HPDE6-E6E7 (cell line): ENCODE measurements at regions not wholly inside any gene's neighbourhood (a gene's known extent, or its start where the extent isn't known, plus 50 kb on each side); places are given as distances from the start of the nearest gene placed in this dataset.

Experiments
- DNase-seq: peaks from one replicate; pipeline ENCODE4 v3.0.0; 2011; ENCODE audit warnings: missing footprints; ENCODE audit errors: extremely low spot score

DNA sequence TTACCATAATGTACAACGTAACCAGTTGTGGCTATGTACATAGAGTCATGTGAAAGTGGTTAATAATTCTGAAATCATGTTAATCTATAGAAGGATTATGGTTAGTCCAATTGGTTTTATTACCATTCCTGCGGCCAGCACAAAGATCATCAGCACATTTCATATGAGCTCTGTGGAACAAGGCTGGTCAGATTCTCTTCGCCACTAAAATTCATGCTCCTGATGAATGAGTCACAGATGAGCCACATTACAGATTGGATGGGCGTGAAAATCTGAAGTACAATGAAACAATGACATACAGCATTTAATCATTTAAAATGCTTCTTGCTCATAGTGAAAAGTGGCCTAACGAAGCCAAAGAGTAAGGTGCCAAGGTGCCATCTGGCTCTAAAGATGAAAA is 716.2 kb upstream of the PHF14 start:
- no peak for DNase-seq

DNA sequence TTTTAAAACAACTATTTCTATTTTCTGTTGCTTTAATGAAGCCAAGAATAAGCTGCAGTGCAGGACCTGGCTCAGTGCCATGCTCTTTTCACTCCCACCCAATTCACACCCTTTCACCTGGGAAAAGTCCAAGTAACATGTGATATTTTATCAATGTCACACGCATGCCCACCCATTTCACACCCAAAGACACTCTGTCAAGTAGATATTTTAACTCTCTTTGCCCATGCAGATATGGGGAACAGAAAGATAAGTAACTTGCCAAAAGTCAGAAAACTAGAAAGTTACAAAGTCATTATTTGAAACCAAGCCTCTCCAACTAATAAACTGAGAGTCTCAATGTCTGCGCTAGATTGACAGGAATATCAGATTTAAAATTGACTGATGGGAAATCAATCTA is 706.7 kb upstream of the PHF14 start:
- no peak for DNase-seq

DNA sequence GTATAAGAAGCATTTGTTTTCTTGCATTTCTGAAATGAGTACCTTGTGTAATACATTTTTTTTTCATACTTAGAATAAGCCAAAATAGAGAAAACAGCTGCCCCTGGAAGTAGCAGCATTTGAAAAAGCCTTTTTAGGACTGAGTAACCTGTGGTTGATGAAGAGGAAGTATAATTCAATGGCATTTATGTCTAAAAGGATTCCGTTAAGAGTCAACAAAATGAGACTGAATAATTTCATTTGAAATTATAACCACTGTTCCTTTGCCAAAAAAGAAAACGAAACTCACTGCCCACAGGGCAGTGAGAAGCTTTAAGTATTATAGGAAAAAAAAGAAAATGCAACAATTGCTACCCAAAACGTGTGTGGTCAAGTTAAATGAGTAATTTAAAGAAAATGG is 705.6 kb upstream of the PHF14 start:
- DNase-seq = no peak

DNA sequence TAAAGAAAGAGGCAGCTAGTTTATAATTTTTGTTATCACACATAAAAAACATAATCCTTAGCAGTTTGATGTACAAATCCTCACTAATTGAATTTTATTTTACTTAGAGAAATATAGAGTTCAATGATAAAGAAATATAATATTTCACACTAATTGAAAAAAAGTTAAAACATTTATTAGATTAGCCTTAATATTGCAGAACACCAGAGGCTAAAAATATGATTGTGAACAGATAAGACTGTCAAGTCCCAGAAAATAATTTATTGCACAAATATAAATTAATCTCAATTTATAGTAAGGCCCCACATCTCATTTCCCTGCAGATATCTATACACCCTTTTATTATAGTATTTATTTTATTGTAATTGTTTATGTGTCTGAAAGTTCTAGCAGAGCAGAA is 690.8 kb upstream of the PHF14 start:
- DNase-seq = no peak

DNA sequence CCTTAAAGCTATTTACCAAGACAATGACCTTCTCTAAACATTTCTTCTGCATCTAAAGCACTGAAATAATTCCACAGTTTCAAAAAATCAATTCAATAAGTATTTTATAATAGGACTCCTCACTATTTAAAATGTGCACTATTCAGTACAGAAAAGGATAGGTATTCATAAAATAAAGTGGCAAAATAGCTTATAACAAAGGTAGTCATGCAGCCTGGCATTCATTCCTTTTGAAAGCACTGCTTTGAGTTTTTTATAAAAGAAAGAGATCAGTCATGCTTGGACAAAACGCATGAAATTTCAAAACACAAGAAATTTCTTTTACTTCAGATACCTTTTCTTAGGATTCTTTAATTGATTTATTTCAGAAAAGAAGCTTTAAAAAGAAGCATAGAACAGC is 689.7 kb upstream of the PHF14 start:
- no peak for DNase-seq

DNA sequence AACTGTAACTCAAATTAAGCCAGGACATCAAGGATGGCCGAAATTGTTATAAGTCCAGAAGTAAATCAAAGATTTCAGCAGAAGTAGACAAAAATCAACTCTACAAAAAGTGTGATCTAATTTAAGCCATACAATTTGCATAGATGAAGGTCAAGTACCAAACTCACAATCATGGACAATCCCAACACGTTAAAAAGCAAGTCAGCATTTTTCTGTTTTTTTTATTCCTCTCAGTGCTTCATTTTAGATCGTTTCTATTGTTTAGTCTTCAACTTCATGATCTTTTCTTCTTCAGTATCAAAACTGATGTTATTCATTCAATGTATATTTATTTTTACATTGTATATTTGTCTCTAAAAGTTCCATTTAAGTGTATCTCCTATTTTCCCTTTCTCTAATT is 674.3 kb upstream of the PHF14 start:
- DNase-seq = no peak

DNA sequence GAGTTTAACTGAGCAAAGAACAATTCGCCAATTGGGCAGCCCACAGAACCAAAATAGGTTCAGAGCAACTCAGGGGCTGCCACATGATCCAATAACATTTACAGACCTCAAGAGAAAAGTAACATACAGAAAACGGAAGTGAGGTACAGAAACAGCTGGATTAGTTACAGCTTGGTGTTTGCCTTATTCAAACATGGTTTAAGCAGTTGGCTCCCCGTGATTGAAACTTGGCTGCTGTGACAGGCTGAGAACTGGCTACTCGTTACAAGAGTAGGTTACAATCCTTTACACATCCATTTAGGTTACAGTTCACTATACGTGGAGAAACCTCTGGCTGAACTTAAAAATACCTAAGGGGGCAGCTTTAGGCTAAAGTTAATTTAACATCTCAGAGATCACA is 673.1 kb upstream of the PHF14 start:
- DNase-seq = no peak

DNA sequence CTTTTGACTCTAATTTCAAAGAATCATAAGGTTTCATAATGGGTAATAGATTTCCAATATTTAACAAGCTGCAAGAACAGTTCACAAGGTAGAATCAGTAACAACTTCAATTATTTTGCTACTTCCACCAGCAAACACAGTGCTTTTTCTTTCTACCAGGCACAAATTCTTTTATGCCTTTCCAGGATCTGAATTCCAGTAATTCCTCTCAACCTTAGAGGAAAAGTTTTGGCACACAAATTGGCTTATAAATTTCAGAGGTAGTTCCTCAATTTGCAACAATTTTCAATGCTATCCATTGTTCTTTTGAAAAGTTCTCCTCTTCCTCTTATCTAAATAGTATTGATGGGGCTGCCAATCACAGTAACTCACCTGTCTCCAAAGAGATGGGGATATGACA is 665.4 kb upstream of the PHF14 start:
- no peak for DNase-seq

DNA sequence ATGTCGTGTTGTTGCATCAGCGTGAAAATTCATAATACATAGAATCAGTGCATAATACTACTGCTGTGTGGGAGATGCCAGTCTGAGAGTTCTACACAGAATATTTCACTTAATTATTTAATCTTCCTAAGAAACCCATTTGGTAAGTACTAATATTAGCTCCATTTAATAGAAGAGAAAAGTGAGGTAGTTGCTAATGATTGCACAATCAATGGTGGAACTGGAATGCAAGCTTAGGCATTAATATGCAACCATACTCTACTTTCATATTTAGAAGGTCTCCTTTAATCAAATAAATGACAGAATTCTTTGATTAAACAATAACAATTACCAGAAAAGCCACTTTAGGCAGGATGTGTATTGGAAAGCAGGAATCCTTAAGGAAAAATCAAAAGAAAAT is 660.7 kb upstream of the PHF14 start:
- no peak for DNase-seq

DNA sequence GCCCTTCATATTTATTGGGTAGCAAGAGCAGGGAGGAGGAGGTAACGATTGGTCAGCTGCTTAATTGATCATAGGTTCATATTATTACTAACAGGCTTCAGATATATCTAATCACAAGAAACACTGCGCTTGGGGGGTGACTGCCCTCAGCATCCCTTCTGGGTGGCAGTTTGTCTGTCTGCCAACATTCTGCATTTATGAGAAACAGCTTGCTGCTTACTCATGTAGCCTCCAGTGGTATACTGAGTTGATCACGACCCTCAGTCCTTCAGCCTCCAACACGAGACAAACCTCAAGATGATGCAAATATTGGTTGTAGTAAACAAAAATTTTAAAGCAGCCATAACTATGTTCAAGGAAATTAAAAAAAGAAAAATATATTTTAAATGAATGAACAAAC is 657.8 kb upstream of the PHF14 start:
- DNase-seq = no peak

DNA sequence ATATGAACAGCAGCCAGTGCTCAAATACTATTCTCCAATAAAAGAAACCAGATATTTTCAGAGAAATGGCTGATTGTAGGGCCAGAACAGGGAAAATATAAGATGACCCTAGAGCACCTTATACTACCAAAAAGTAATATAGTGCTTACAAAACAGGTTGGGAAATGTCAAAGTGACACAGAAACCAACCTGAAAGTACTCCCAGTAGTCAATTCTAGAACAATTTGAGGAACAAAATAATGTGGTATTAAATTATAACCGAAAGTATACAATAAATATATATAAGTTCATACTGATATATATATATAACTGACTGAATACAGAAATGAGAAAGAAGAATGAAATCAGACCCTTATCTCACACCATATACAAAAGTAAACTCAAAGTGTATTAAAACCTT is 657.2 kb upstream of the PHF14 start:
- no peak for DNase-seq

DNA sequence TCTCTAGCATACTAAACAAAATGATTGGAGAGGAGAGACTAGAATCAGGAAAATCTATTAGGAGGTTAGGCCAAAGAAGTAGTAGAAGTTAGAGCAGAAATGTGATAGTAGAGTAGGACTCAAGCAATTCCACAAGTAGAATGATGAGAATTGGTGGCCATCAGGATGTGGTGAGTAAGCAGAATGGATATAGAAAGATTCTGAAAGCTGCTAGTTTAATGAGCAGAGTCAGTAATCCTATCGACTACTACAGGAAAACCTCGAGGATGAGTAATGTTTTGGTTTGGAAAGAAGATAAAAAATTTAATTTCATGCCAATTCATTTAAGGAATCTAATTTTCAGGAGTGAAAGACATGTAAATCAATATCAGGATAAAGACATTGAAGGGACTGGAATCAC is 648.3 kb upstream of the PHF14 start:
- no peak for DNase-seq

DNA sequence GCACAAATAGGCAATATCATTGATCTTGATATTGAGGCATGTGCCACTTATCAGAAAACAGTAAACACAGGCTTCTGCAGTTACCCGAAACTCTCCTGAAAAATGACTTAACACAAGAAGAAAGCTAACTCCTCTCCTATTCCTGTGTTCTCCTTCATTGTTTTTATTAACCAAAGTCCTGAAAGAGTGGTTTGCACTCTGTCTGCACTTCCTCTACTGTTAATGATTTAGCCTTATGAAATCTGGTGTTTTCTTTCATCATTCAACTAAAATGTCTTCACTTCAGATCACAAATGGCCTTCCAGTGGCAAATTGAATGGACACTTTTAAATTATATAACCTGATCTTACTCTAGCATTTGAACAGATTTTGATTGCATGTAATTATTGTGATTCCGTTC is 630.6 kb upstream of the PHF14 start:
- no peak for DNase-seq

DNA sequence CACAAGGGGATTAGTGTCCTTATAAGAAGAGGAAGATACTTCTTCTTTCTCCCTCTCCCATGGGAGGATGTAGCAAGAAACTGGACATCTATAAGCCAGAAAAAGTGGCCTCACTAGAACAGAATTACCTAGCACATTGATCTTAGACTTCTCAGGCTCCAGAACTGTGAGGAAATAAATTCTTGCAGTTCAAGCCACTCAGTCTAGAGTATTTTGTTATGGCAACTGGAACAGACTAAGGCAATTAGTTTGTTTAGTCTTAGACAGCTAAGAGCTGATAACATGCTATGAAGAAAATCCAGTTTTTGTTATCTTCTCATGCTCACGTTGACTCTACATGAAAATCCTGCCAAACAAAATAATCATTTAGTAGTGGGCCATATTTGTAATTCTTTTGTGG is 627.6 kb upstream of the PHF14 start:
- DNase-seq = no peak

DNA sequence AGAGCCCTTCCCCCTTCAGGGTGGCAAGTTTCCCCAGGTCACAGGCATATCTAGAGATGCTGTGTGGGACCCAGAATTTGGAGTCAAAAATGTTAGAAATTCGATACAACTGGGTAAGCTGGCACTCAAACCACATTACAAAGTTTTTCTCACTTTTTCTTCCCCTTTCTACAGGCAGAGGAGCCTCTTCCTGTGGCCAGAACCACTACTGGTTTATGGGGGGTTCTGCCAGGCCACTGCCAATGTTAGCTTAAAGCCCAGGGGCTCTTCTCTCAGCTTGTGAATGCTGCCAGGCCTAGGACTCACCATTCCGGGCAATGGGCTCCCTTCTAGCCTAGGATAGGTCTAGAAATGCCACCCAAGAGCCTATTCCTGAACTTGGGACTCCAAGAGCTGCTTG is 617.9 kb upstream of the PHF14 start:
- DNase-seq = no peak

DNA sequence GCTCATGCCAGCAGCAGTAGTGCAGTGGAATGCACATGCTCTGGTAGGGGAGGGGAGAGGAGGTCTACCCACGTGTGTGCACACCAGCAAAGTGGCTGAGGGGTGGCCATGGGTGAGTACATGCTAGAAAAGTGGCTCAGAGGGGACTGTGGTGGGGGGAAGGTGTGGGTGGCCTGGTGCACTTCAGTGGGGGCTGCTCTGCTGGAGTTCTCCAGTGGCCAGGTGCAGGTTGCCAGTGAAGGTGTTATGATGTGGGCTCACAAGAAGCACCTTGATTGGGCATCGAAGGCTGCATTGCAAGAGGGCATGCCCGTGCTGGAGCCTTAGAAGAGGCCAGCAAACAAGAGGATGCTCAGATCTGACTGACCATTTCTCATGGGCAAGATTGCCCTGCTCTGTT is 613.6 kb upstream of the PHF14 start:
- no peak for DNase-seq

DNA sequence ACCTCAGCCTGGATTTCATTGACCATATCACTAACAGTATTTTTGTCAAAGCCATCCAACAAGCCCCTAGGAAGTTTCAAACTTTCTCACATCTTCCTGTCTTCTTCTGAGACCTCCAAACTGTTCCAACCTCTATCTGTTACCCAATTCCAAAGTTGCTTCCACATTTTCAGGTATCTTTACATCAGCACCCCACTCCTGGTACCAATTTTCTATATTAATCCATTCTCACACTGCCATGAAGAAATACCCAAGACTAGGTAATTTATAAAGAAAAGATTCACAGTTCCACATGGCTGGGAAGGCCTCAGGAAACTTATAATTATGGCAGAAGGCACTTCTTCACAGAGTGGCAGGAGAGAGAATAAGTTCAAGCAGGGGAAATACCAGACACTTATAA is 571.9 kb upstream of the PHF14 start:
- DNase-seq = no peak

DNA sequence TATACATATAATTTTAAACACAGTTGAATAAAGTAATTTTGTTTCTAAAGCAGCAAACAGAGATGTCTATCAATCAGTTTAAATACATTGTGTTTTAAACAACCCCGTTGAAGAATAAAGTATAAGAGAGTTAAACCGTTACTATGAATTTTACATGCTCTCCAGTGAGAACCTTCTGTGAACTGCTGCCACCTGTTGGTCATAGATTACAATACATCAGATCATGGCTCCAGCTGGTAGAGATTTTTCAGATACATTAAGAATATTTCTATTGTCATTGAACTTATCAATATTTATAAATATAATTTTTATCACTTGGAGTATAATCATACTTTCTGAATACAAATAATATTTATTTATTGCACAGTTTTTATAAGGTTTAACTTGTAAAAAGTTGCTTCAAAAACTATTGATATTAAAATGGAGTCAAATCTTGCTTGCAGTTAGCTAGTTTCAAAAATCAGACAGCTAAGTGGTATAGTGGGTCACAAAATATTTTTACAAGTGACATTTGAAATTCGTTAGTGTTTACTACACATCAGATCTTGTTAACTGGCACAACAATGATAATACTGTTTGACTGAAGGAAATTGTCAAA is 561.2 kb upstream of the PHF14 start:
- peak; percentile 7 for DNase-seq

DNA sequence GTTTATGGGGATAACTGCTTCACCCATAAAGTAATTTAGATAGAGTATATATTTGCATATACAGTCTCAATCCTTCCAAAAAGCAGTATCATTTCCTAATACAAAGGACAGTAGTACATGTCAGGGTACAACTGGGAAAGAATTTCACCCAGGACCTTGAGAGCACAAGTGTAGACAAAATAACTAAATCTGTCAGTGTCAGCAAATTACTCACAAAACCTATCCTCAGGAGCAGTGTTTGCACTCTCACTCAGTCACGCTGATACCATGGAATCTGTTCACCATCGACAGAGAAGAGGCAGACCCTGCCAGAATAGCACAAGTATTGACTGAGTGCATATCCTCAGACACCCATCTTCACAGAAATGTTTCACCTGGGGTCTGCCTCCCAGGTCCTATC is 554.7 kb upstream of the PHF14 start:
- no peak for DNase-seq

DNA sequence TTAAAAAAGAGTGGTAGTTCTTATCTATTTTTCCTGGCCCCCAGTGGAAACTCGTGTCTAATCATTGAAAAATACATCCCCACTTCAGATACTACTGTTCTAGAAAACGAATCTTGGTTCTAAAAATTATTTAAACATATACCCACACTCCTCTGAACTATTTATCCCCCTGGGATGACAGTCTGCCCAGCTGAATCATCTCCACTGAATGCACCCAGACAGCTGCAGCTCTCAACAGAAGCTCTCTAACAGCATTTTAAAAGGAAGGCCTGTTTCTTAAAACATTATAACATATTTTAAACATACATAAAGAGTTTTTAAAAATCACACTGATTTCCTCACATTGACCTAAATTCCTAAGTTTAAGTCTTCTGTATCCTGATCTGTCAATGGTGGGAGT is 544.6 kb upstream of the PHF14 start:
- DNase-seq = no peak

DNA sequence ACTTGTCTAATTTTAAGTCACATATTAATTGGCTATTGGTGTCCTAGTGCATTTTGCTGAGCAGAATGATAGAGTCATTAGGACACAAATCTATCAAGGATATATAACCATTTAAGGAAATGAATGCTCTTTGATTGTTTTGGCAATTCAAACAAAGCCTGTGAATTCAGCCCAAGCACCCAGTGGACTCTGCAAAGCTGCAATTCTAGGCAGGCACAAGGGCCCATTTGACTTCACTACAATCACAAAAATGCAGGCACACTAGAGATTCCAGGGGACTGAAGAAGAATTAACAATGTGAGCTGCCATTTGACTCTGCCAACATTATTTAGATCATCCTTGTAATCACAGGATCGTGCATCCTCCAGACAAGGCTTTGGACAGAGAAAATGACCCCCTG is 544.2 kb upstream of the PHF14 start:
- DNase-seq = no peak

DNA sequence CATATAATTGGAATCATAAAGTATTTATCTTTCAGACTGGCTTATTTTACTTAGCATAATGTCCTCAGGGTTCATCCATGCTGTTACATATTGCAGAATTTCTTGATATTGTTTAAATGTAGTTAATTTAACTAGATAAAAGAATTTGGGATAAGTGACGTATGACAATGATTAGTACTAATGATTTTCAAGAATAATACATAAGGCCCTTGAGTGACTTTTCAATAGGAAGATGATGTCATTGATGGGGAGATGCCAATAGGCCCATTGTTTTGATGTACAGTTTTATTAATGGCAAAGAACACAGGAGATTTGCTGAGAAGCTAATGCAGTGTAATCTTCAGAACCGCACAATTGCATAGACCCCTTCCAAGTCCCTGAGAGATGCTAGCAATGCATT is 537.4 kb upstream of the PHF14 start:
- no peak for DNase-seq

DNA sequence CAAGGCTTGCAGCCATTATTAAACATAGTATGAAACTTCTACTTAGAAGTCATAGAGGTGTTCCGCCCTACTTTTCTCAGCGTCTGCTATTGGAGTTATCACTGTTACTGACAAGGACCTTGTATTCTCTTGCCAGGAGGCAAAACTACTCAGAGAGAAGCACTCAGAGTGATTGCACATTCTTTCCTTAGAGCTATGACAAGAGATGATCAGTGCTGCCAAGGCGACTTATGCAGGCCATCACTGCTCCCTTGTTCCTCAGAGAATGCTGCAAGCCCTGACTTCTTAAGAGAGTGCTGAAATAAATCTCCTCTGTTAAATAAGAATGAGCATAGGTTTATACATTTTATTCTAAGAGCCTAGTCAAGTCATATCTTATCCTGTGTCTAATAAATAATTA is 534.6 kb upstream of the PHF14 start:
- no peak for DNase-seq

DNA sequence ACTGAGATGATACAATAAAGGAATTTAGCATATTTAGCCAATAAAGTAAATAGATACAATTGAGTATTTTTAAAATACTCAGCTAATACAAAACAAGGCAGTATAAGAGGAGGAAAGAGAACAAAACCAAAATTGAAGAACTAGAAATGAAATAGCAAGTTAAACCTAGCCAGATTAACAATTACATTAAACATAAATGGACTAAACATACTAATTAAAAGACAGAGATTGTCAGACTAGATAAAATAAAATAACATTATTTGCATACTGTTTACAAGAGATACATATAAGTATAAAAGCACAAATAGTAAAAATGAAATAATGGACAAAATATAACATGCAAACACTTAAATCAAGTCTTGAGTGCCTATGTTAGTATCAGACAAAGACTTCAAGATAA is 517.7 kb upstream of the PHF14 start:
- DNase-seq = no peak

DNA sequence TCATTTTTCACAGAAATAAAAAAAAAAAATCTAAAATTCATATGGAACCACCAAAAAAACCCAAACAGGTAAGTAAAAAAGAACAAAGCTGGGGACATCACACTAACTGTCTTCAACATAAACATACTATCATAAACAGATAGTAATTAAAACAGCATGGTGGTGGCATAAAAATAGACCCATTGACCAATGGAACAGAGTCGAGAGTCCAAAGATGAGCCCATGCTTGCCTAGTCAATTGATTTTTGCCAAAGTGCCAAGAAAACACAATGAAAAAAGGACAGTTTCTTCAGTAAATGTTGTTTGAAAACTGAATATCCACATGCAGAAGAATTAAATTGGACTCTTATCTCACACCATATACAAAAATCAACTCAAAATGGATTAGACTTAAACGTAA is 513.2 kb upstream of the PHF14 start:
- DNase-seq = no peak
